Liver (tissue), 8 donors: ENCODE measurements at regions not wholly inside any gene's neighbourhood (a gene's known extent, or its start where the extent isn't known, plus 50 kb on each side); places are given as distances from the start of the nearest gene placed in this dataset.

Experiments used
- DNase-seq: peaks from one replicate; pipeline ENCODE4 v3.0.0-alpha.2; 2017; ENCODE audit warnings: low spot score
- H3K27ac ChIP-seq, 2 donors: one replicate each; pipeline ENCODE4 v1.7.0; 2013; ENCODE audit warnings: inconsistent platforms in 2 of 2, low read length in 2 of 2, control low read depth in 1 of 2, low read depth in 1 of 2, mild to moderate bottlenecking in 1 of 2
- H3K27me3 ChIP-seq, 4 donors: one replicate each; pipeline versions ENCODE4 v1.6.1 to v1.7.0; 2013; ENCODE audit warnings: low read length in 3 of 4, inconsistent platforms in 1 of 4, mild to moderate bottlenecking in 1 of 4, moderate library complexity in 1 of 4; ENCODE audit not compliant: control insufficient read depth in 4 of 4, insufficient read depth in 4 of 4
- H3K36me3 ChIP-seq, 4 donors: one replicate each; pipeline versions ENCODE4 v1.6.1 to v1.7.0; 2013; ENCODE audit warnings: low read length in 3 of 4, mild to moderate bottlenecking in 3 of 4, low read depth in 1 of 4, moderate library complexity in 1 of 4; ENCODE audit not compliant: control insufficient read depth in 4 of 4, insufficient read depth in 3 of 4
- H3K4me1 ChIP-seq, 4 donors: one replicate each; pipeline versions ENCODE4 v1.6.1 to v1.7.0; 2013; ENCODE audit warnings: low read length in 3 of 4, mild to moderate bottlenecking in 3 of 4, moderate library complexity in 1 of 4; ENCODE audit not compliant: control insufficient read depth in 4 of 4, insufficient read depth in 4 of 4
- H3K4me3 ChIP-seq, 3 donors: one replicate each; pipeline versions ENCODE4 v1.6.1 to v1.7.0; 2013; ENCODE audit warnings: low read length in 3 of 3, control low read depth in 1 of 3, low read depth in 1 of 3, mild to moderate bottlenecking in 1 of 3
- H3K9ac ChIP-seq, 2 donors: one replicate each; pipeline ENCODE4 v1.7.0; 2013; ENCODE audit warnings: low read length in 2 of 2, mild to moderate bottlenecking in 2 of 2, moderate library complexity in 2 of 2, control low read depth in 1 of 2, low read depth in 1 of 2
- H3K9me3 ChIP-seq, 4 donors: one replicate each; pipeline versions ENCODE4 v1.6.1 to v1.7.0; 2013; ENCODE audit warnings: low read length in 3 of 4; ENCODE audit not compliant: control insufficient read depth in 4 of 4
- EGR1 ChIP-seq, 2 donors: IDR thresholded peaks; 2 replicates each; pipeline ENCODE4 v1.6.1; 2016 to 2018; ENCODE audit warnings: antibody characterized with exemption in 2 of 2, low read depth in 2 of 2
- FOXA2 ChIP-seq: IDR thresholded peaks from 2 replicates; pipeline ENCODE4 v1.6.1; 2016; ENCODE audit warnings: antibody characterized with exemption
- GABPA ChIP-seq, 2 donors: IDR thresholded peaks in 1 of 2; conservative IDR thresholded peaks in 1 of 2; 2 replicates each; pipeline ENCODE4 v1.6.1; 2016; ENCODE audit warnings: antibody characterized with exemption in 2 of 2, mild to moderate bottlenecking in 1 of 2, moderate library complexity in 1 of 2
- JUND ChIP-seq, 2 donors: IDR thresholded peaks; 2 replicates each; pipeline ENCODE4 v1.6.1; 2016; ENCODE audit warnings: antibody characterized with exemption in 2 of 2
- RAD21 ChIP-seq, 2 donors: IDR thresholded peaks; 2 replicates each; pipeline ENCODE4 v1.6.1; 2016; ENCODE audit warnings: antibody characterized with exemption in 2 of 2, mild to moderate bottlenecking in 2 of 2
- RXRA ChIP-seq, 2 donors: IDR thresholded peaks; 2 replicates each; pipeline ENCODE4 v1.6.1; 2017 to 2018; ENCODE audit warnings: antibody characterized with exemption in 2 of 2, mild to moderate bottlenecking in 1 of 2
- TAF1 ChIP-seq: conservative IDR thresholded peaks from 2 replicates; pipeline ENCODE4 v1.6.1; 2016; ENCODE audit warnings: antibody characterized with exemption, mild to moderate bottlenecking
- YY1 ChIP-seq: IDR thresholded peaks from 2 replicates; pipeline ENCODE4 v1.6.1; 2016; ENCODE audit warnings: antibody characterized with exemption, mild to moderate bottlenecking
- WGBS: extraction: QIAGEN DNeasy Blood & Tissue Kit; methylation state at CpG from one replicate; pipeline ENCODE4 v1.1.7; 2013; 5-methylcytosine and 5-hydroxymethylcytosine counted together
- TF ChIP-seq, protein P1 (sequence below): IDR thresholded peaks from 2 replicates; pipeline ENCODE4 v1.6.1; 2016; ENCODE audit warnings: antibody characterized with exemption
- TF ChIP-seq, protein P2 (sequence below): IDR thresholded peaks from 2 replicates; pipeline ENCODE4 v1.6.1; 2016; ENCODE audit warnings: antibody characterized with exemption
- TF ChIP-seq, protein P3 (sequence below): fragments of 150-350 bp; IDR thresholded peaks from 2 replicates; pipeline ENCODE4 v1.5.1; 2017; ENCODE audit warnings: improper control_type of control experiment, low read depth, low read length; ENCODE audit not compliant: missing input control
- donor health status: healthy.
- donor health status: healthy.
- donor health status: healthy.
- donor health status: healthy.
- donor health status: healthy.

DNA sequence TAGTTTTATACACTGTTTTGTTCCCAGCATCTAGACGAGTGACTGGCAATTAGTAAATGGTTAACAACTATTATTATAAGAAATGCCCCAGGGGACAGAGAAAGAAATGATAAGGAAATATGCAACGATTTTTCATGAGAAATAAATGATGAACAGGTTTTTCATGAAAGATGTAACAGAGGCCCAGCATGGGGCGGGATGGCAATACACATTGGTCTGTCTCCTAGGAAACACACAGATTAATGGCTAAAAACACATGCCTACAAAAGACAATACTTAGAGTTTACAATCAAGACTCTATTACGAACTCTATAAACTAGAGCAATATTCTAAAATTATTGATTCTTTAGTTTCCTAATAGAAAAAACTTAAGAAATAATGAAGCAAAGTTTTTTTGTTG, 441.5 kb upstream of the CDH9 start (continued):
- TF ChIP-seq, protein P1, sequence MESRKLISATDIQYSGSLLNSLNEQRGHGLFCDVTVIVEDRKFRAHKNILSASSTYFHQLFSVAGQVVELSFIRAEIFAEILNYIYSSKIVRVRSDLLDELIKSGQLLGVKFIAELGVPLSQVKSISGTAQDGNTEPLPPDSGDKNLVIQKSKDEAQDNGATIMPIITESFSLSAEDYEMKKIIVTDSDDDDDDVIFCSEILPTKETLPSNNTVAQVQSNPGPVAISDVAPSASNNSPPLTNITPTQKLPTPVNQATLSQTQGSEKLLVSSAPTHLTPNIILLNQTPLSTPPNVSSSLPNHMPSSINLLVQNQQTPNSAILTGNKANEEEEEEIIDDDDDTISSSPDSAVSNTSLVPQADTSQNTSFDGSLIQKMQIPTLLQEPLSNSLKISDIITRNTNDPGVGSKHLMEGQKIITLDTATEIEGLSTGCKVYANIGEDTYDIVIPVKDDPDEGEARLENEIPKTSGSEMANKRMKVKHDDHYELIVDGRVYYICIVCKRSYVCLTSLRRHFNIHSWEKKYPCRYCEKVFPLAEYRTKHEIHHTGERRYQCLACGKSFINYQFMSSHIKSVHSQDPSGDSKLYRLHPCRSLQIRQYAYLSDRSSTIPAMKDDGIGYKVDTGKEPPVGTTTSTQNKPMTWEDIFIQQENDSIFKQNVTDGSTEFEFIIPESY: no peak
- TF ChIP-seq EGR1 (IDR thresholded peaks at IDR 0.05; ENCODE audit: low read depth in 2 of 2) (no peak), RAD21 (IDR thresholded peaks at IDR 0.05) (no peak)

DNA sequence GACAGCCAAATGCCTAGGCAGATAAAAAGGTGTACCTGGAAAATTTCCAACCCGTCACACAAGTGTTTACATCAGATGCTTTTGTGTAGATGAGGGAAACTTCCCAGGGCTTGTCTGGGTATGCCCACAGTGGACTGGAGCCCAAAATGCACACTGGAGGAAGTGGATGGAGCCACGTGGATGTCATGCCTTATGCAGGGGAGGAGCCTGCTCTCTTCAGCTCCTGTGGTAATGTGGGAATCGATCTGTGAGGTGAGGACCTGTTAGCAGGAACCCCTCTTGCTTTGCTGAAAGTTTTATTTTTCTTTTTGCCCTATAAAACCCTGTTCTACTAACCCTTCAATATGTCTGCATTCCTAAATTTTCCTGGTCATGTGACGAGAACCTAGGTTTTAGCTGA, 439.2 kb upstream of the CDH9 start:
- WGBS: 54% methylated on average over 4 of the region's 4 CpGs
- Histone ChIP-seq H3K9ac (no peak overlapping the region), H3K4me3 (no peak overlapping the region), H3K36me3 (no peaks in the 10 kb centered on the region), H3K4me1 (no peaks in the 10 kb centered on the region), H3K9me3 (peaks cover 0 to 9% (median 5%) of the 10 kb centered on the region in 4 donors), H3K27ac (no peak overlapping the region), H3K27me3 (no peaks in the 10 kb centered on the region)
- TF ChIP-seq RAD21 (IDR thresholded peaks at IDR 0.05) (no peak), RXRA (IDR thresholded peaks at IDR 0.05) (no peak), EGR1 (IDR thresholded peaks at IDR 0.05; ENCODE audit: low read depth in 2 of 2) (no peak), TAF1 (no peak), GABPA (IDR thresholded peaks at IDR 0.05 in 1 of 2, conservative IDR thresholded peaks at IDR 0.05 in 1 of 2) (no peak), JUND (IDR thresholded peaks at IDR 0.05) (no peak), FOXA2 (no peak), YY1 (no peak)
- TF ChIP-seq, protein P2, sequence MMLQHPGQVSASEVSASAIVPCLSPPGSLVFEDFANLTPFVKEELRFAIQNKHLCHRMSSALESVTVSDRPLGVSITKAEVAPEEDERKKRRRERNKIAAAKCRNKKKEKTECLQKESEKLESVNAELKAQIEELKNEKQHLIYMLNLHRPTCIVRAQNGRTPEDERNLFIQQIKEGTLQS: no peak
- TF ChIP-seq, protein P1: no peak
- DNase-seq: no peak

DNA sequence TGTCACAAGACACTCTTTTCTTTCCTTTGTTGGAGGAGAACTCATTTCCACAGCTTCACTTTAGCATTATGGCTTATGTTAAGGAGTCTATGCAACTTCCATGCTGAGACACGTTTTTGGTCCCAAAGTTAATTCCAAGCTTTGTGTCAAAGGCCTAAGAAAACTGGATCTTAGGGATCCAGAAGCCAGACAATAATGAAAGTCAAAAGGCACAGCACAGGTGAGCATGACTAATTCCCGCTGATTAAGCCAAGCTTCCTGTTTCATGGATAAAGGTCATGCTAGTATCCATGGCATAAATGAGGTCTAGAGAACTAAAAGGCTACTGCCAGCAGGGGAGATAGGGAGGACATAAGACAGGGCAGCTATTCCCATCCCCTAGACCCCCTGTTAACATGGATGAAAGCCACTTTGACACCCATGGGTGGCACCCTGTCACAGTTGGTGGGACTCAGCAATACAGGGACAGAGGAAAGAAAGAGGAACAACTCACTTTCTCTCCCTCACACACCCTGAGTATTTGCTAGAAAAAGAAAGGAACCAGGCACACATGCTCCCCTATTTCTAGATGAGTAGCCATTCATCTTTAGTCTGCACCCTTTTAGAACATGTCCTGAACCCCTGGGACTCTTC, 438.1 kb upstream of the CDH9 start:
- WGBS: 57% methylated on average over 2 of the region's 2 CpGs
- H3K9ac ChIP-seq: no peak overlapping the region
- no peak for TF ChIP-seq JUND (IDR thresholded peaks at IDR 0.05)
- TF ChIP-seq TAF1: no peak
- TF ChIP-seq, protein P3, sequence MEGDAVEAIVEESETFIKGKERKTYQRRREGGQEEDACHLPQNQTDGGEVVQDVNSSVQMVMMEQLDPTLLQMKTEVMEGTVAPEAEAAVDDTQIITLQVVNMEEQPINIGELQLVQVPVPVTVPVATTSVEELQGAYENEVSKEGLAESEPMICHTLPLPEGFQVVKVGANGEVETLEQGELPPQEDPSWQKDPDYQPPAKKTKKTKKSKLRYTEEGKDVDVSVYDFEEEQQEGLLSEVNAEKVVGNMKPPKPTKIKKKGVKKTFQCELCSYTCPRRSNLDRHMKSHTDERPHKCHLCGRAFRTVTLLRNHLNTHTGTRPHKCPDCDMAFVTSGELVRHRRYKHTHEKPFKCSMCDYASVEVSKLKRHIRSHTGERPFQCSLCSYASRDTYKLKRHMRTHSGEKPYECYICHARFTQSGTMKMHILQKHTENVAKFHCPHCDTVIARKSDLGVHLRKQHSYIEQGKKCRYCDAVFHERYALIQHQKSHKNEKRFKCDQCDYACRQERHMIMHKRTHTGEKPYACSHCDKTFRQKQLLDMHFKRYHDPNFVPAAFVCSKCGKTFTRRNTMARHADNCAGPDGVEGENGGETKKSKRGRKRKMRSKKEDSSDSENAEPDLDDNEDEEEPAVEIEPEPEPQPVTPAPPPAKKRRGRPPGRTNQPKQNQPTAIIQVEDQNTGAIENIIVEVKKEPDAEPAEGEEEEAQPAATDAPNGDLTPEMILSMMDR: no peak

More for the DNA sequence above, 438.1 kb upstream of the CDH9 start:
- no peaks in the 10 kb centered on the region for H3K36me3 ChIP-seq
- H3K4me3 ChIP-seq: peak overlapping the region in 1 of 3 donors; percentile 7
- H3K27me3 ChIP-seq: no peaks in the 10 kb centered on the region
- DNase-seq: no peak
- H3K4me1 ChIP-seq: no peaks in the 10 kb centered on the region
- H3K9me3 ChIP-seq: peaks cover 0 to 9% (median 5%) of the 10 kb centered on the region in 4 donors
- no peak overlapping the region for H3K27ac ChIP-seq
